Panc1 (cell line): ENCODE measurements at regions not wholly inside any gene's neighbourhood (a gene's known extent, or its start where the extent isn't known, plus 50 kb on each side); places are given as distances from the start of the nearest gene placed in this dataset.

Experiments
- ATAC-seq: fragments of 200-7000 bp; cut with Tn5 transposase; 2 replicates; pipeline ENCODE4 v1.9.1; 2020; ENCODE audit warnings: mild to moderate bottlenecking, moderate library complexity
- BruUV-seq: library from RNA; stranded (reverse); fragments of 400-500 nt; replicated peaks from 2 replicates; lab custom pipeline; 2021; lab: Mats Ljungman, UMichigan
- CTCF ChIA-PET: fragments of 300-600 bp; sonication (Branson Sonifier 250); formaldehyde crosslinking; loops from one replicate; lab custom pipeline; 2022; ENCODE audit warnings: antibody characterized with exemption; lab: Charles Lee
- POLR2A ChIA-PET: fragments of 300-600 bp; sonication (Branson Sonifier 250); formaldehyde crosslinking; loops from one replicate; lab custom pipeline; 2022; ENCODE audit warnings: antibody characterized with exemption; lab: Charles Lee
- DNase-seq: peaks from one replicate; pipeline ENCODE4 v3.0.0-alpha.2; 2010; ENCODE audit warnings: low read depth, low spot score
- H3K27ac ChIP-seq: 2 replicates; pipeline ENCODE4 v1.5.1; 2011; ENCODE audit warnings: mild to moderate bottlenecking, low read length, inconsistent platforms
- H3K27me3 ChIP-seq: fragments of 200-500 bp; sonication (Bioruptor generic); 2 replicates; pipeline ENCODE4 v1.6.0; 2014; ENCODE audit warnings: low read length, inconsistent platforms; ENCODE audit not compliant: control insufficient read depth, insufficient read depth
- H3K36me3 ChIP-seq: fragments of 200-500 bp; sonication (Bioruptor generic); 2 replicates; pipeline ENCODE4 v1.5.1; 2014; ENCODE audit warnings: inconsistent platforms, mild to moderate bottlenecking, low read length, moderate library complexity; ENCODE audit not compliant: control insufficient read depth, insufficient read depth
- H3K4me1 ChIP-seq: 2 replicates; pipeline ENCODE4 v1.5.1; 2011; ENCODE audit warnings: inconsistent platforms, mild to moderate bottlenecking, low read length, moderate library complexity; ENCODE audit not compliant: control insufficient read depth, insufficient read depth
- H3K4me3 ChIP-seq, 2 experiments: 2 replicates each; pipeline ENCODE4 v1.5.1; 2011 to 2012; ENCODE audit warnings: low read depth in 2 of 2, low read length in 2 of 2, mild to moderate bottlenecking in 2 of 2, inconsistent platforms in 1 of 2, moderate library complexity in 1 of 2
- H3K9me3 ChIP-seq: fragments of 200-500 bp; sonication (Bioruptor generic); 2 replicates; pipeline ENCODE4 v1.5.1; 2014; ENCODE audit warnings: low read depth, mild to moderate bottlenecking, inconsistent platforms, low read length, moderate library complexity; ENCODE audit not compliant: control insufficient read depth, insufficient read depth
- POLR2AphosphoS5 ChIP-seq: IDR thresholded peaks from 2 replicates; pipeline ENCODE4 v1.6.1; 2012; ENCODE audit warnings: mild to moderate bottlenecking, low read depth, low read length, moderate library complexity
- SIN3A ChIP-seq: IDR thresholded peaks from 2 replicates; pipeline ENCODE4 v1.6.1; 2012; ENCODE audit warnings: low read depth, mild to moderate bottlenecking, low read length, moderate library complexity, borderline replicate concordance; ENCODE audit not compliant: insufficient read depth
- TCF7L2 ChIP-seq: IDR thresholded peaks from 2 replicates; pipeline ENCODE4 v1.6.1; 2011; ENCODE audit warnings: mild to moderate bottlenecking, low read depth, low read length, inconsistent platforms
- in situ Hi-C: cut with HindIII; loops from 2 replicates; pipeline ENCODE4 v1.10.0; 2016; ENCODE audit warnings: low sequenced_read_pairs, low pct_unique_long_range_greater_than_20kb
- intact Hi-C: fragments of 100-400 bp; cut with micrococcal nuclease; formaldehyde crosslinking; loops from one replicate; pipeline ENCODE4 v1.10.0; 2022; ENCODE audit not compliant: unreplicated experiment
- TF ChIP-seq, protein P1 (sequence below), 2 experiments: IDR thresholded peaks; 2 replicates each; pipeline ENCODE4 v1.6.1; 2011 to 2012; ENCODE audit warnings: low read depth in 2 of 2, control low read depth in 1 of 2, low read length in 1 of 2, mild to moderate bottlenecking in 1 of 2, moderate library complexity in 1 of 2; ENCODE audit not compliant: insufficient read depth in 1 of 2
- TF ChIP-seq, protein P2 (sequence below): fragments of 450-650 bp; IDR thresholded peaks from 2 replicates; pipeline ENCODE4 v1.5.1; 2017; ENCODE audit warnings: mild to moderate bottlenecking

DNA sequence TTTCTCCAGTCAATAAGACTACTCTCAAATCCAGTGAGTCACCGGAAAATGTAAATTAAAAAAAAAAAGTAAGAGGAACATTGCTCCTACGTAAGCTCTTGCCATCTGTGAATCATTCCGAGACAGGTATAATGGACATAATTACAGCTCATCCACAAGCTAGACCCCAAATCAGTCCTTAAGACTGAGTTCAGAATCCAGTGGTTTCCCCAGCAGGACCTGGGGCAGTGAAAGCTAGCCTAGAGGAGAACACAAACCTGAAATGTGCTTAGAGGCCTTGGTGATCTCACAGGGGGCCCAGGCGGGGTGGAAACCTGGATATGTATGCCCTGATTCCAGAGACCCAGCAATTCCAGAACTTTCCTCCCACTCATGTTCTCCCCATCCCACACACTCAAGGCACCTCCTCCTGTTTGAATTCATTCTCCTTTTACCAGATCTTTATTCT is 132.0 kb downstream of the COPRS start:
- intact Hi-C loops: no loop called here
- ATAC-seq (no peak), DNase-seq (no peak)
- Histone ChIP-seq H3K9me3 (no peaks in the 10 kb centered on the region), H3K27ac (no peak overlapping the region), H3K4me1 (peaks cover 11% of the 10 kb centered on the region), H3K4me3 (no peak overlapping the region), H3K27me3 (no peaks in the 10 kb centered on the region), H3K36me3 (no peaks in the 10 kb centered on the region)
- TF ChIP-seq POLR2AphosphoS5 (no peak), SIN3A (no peak), TCF7L2 (no peak)
- TF ChIP-seq, protein P1, sequence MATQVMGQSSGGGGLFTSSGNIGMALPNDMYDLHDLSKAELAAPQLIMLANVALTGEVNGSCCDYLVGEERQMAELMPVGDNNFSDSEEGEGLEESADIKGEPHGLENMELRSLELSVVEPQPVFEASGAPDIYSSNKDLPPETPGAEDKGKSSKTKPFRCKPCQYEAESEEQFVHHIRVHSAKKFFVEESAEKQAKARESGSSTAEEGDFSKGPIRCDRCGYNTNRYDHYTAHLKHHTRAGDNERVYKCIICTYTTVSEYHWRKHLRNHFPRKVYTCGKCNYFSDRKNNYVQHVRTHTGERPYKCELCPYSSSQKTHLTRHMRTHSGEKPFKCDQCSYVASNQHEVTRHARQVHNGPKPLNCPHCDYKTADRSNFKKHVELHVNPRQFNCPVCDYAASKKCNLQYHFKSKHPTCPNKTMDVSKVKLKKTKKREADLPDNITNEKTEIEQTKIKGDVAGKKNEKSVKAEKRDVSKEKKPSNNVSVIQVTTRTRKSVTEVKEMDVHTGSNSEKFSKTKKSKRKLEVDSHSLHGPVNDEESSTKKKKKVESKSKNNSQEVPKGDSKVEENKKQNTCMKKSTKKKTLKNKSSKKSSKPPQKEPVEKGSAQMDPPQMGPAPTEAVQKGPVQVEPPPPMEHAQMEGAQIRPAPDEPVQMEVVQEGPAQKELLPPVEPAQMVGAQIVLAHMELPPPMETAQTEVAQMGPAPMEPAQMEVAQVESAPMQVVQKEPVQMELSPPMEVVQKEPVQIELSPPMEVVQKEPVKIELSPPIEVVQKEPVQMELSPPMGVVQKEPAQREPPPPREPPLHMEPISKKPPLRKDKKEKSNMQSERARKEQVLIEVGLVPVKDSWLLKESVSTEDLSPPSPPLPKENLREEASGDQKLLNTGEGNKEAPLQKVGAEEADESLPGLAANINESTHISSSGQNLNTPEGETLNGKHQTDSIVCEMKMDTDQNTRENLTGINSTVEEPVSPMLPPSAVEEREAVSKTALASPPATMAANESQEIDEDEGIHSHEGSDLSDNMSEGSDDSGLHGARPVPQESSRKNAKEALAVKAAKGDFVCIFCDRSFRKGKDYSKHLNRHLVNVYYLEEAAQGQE (IDR thresholded peaks at IDR 0.05; ENCODE audit: insufficient read depth in 1 of 2, low read depth in 2 of 2, low read length in 1 of 2): no peak
- TF ChIP-seq, protein P2, sequence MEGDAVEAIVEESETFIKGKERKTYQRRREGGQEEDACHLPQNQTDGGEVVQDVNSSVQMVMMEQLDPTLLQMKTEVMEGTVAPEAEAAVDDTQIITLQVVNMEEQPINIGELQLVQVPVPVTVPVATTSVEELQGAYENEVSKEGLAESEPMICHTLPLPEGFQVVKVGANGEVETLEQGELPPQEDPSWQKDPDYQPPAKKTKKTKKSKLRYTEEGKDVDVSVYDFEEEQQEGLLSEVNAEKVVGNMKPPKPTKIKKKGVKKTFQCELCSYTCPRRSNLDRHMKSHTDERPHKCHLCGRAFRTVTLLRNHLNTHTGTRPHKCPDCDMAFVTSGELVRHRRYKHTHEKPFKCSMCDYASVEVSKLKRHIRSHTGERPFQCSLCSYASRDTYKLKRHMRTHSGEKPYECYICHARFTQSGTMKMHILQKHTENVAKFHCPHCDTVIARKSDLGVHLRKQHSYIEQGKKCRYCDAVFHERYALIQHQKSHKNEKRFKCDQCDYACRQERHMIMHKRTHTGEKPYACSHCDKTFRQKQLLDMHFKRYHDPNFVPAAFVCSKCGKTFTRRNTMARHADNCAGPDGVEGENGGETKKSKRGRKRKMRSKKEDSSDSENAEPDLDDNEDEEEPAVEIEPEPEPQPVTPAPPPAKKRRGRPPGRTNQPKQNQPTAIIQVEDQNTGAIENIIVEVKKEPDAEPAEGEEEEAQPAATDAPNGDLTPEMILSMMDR: no peak
- ChIA-PET CTCF (no interaction called here), POLR2A (interaction anchor here (0.6 to 0.7 kb wide), 2 partner anchors 48 to 72 kb away, joined by 5 to 7 read pairs; no protein-coding TSS in a partner anchor)
- in situ Hi-C loops: no loop called here
- no TSS peak for BruUV-seq

DNA sequence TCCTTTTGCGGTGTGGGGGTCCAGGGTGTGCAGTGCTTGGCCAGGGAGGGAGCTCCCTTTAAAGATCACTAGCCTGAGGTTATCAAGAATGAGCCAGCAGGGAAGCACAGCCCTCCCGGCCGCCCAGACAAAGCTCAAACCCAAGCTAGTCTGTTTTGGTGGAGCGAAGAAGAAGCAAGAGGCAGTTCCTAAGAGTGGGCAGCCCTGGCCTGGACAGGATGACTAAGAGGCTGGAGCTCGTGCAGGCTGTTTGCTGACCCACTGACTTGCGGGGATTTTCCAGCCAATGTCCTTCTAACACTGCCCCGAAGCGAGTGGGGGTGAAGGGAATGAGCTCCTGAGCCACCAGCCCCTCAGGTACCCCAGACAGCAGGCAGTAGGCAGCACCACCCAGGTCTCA is 134.4 kb downstream of the COPRS start:
- H3K27me3 ChIP-seq: no peaks in the 10 kb centered on the region
- DNase-seq (no peak), ATAC-seq (peak; percentile 36; the same call in 1 of the 2 replicates)
- peak overlapping the region; percentile 62 for H3K27ac ChIP-seq
- ChIA-PET CTCF (no interaction called here), POLR2A (interaction anchor here (0.9 kb wide), 1 partner anchor 12 kb away, joined by 4 read pairs; no protein-coding TSS in a partner anchor)
- intact Hi-C loops (no loop called here), in situ Hi-C loops (no loop called here)
- TF ChIP-seq POLR2AphosphoS5 (no peak), SIN3A (no peak), TCF7L2 (no peak)
- TF ChIP-seq, protein P1 (IDR thresholded peaks at IDR 0.05; ENCODE audit: insufficient read depth in 1 of 2, low read depth in 2 of 2, low read length in 1 of 2): no peak
- TF ChIP-seq, protein P2: no peak
- H3K4me1 ChIP-seq: peaks cover 14% of the 10 kb centered on the region
- no TSS peak for BruUV-seq
- no peaks in the 10 kb centered on the region for H3K9me3 ChIP-seq
- no peak overlapping the region for H3K4me3 ChIP-seq
- H3K36me3 ChIP-seq: no peaks in the 10 kb centered on the region
